ENCODE measurements at regions not wholly inside any gene's neighbourhood (a gene's known extent, or its start where the extent isn't known, plus 50 kb on each side); places are given as distances from the start of the nearest gene placed in this dataset.

DNA sequence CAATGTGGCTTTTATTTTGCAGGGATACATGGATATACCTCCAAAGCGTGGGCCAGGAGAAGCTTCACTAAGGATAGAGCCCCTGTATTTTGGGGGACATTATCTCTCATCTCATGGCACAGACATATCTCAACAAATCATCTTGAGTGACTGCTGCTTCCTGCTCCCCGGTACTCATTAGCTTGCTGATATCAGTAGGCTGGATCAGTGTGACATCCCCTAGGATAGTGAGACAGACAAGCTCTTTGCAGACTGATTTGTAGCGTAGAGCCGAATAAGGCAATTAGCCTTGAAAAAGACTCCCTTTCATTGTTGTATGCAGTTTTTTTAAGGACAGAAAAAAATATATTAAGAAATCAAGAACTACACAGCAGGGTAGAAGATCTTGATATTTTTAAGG lies 237.7 kb upstream of the CDH9 start:
- no peak overlapping the region for H3K9ac ChIP-seq (ENCODE audit: low read depth, low read length)

GRCh38 chr5:27275345-27275744 lies 237.0 kb upstream of the CDH9 start:
- Histone ChIP-seq H3K4me2 (ENCODE audit: insufficient read depth, low read length) (no peak overlapping the region), H3K36me3 (ENCODE audit: insufficient read depth, low read length) (no peaks in the 10 kb centered on the region), H3K27ac (ENCODE audit: low read length) (no peak overlapping the region), H3K9ac (ENCODE audit: low read depth, low read length) (no peak overlapping the region), H3K4me3 (ENCODE audit: low read depth in 1 of 2, low read length in 2 of 2) (no peak overlapping the region), H3K79me2 (ENCODE audit: insufficient read depth, low read length) (no peaks in the 10 kb centered on the region), H4K20me1 (ENCODE audit: insufficient read depth, low read length) (no peaks in the 10 kb centered on the region), H3K27me3 (ENCODE audit: insufficient read depth, low read length, poor library complexity) (no peaks in the 10 kb centered on the region), H3K9me3 (ENCODE audit: insufficient read depth, low read length, severe bottlenecking) (peaks cover 3% of the 10 kb centered on the region), H3K4me1 (ENCODE audit: insufficient read depth, low read length) (no peaks in the 10 kb centered on the region), H2AFZ (ENCODE audit: low read depth, low read length) (no peak overlapping the region)
- DNase-seq = no peak
- TF ChIP-seq, protein P1, sequence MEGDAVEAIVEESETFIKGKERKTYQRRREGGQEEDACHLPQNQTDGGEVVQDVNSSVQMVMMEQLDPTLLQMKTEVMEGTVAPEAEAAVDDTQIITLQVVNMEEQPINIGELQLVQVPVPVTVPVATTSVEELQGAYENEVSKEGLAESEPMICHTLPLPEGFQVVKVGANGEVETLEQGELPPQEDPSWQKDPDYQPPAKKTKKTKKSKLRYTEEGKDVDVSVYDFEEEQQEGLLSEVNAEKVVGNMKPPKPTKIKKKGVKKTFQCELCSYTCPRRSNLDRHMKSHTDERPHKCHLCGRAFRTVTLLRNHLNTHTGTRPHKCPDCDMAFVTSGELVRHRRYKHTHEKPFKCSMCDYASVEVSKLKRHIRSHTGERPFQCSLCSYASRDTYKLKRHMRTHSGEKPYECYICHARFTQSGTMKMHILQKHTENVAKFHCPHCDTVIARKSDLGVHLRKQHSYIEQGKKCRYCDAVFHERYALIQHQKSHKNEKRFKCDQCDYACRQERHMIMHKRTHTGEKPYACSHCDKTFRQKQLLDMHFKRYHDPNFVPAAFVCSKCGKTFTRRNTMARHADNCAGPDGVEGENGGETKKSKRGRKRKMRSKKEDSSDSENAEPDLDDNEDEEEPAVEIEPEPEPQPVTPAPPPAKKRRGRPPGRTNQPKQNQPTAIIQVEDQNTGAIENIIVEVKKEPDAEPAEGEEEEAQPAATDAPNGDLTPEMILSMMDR (IDR thresholded peaks at IDR 0.05; ENCODE audit: borderline replicate concordance, extremely low read depth, low read length, poor library complexity, severe bottlenecking) = no peak
- TF ChIP-seq EZH2 (IDR thresholded peaks at IDR 0.05; ENCODE audit: borderline replicate concordance, low read depth, low read length, severe bottlenecking) = no peak
- ATAC-seq (ENCODE audit: insufficient read depth, low read depth) = no peak

More for the DNA sequence above, 237.7 kb upstream of the CDH9 start:
- H3K4me3 ChIP-seq (ENCODE audit: low read depth in 1 of 2, low read length in 2 of 2) = no peak overlapping the region
- DNase-seq (no peak), ATAC-seq (ENCODE audit: insufficient read depth, low read depth) (no peak)
- H2AFZ ChIP-seq (ENCODE audit: low read depth, low read length) = no peak overlapping the region
- H3K36me3 ChIP-seq (ENCODE audit: insufficient read depth, low read length) = no peaks in the 10 kb centered on the region
- no peaks in the 10 kb centered on the region for H3K79me2 ChIP-seq (ENCODE audit: insufficient read depth, low read length)
- no peaks in the 10 kb centered on the region for H4K20me1 ChIP-seq (ENCODE audit: insufficient read depth, low read length)
- H3K9me3 ChIP-seq (ENCODE audit: insufficient read depth, low read length, severe bottlenecking) = peaks cover 3% of the 10 kb centered on the region
- H3K27me3 ChIP-seq (ENCODE audit: insufficient read depth, low read length, poor library complexity) = no peaks in the 10 kb centered on the region
- H3K4me2 ChIP-seq (ENCODE audit: insufficient read depth, low read length) = no peak overlapping the region
- no peaks in the 10 kb centered on the region for H3K4me1 ChIP-seq (ENCODE audit: insufficient read depth, low read length)
- H3K27ac ChIP-seq (ENCODE audit: low read length) = no peak overlapping the region
- TF ChIP-seq, protein P1 (IDR thresholded peaks at IDR 0.05; ENCODE audit: borderline replicate concordance, extremely low read depth, low read length, poor library complexity, severe bottlenecking) = no peak
- no peak for TF ChIP-seq EZH2 (IDR thresholded peaks at IDR 0.05; ENCODE audit: borderline replicate concordance, low read depth, low read length, severe bottlenecking)

DNA sequence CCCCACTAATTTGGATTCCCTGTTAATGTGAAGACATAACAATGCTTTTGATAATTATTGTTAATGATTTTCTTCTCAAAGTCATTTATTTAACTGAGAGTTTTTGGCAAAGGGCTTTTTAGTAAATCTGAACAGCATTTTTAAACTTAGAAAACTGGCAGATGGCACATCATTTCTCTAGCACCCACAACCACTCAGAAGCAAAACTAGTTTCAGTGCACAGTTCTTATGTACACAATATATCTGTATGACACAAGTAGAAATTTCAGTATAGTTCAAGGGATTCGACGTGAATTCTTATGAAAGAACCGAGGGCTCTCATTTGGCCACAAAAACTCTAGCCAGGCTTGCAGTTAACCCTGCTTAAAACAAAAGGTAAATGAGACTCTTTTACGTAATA lies 231.4 kb upstream of the CDH9 start:
- Histone ChIP-seq H3K4me2 (ENCODE audit: insufficient read depth, low read length) (no peak overlapping the region), H3K79me2 (ENCODE audit: insufficient read depth, low read length) (no peaks in the 10 kb centered on the region), H4K20me1 (ENCODE audit: insufficient read depth, low read length) (no peaks in the 10 kb centered on the region), H3K27me3 (ENCODE audit: insufficient read depth, low read length, poor library complexity) (no peaks in the 10 kb centered on the region), H3K36me3 (ENCODE audit: insufficient read depth, low read length) (no peaks in the 10 kb centered on the region), H3K4me3 (ENCODE audit: low read depth in 1 of 2, low read length in 2 of 2) (no peak overlapping the region), H3K9ac (ENCODE audit: low read depth, low read length) (no peak overlapping the region), H3K27ac (ENCODE audit: low read length) (no peak overlapping the region), H2AFZ (ENCODE audit: low read depth, low read length) (no peak overlapping the region), H3K4me1 (ENCODE audit: insufficient read depth, low read length) (no peaks in the 10 kb centered on the region), H3K9me3 (ENCODE audit: insufficient read depth, low read length, severe bottlenecking) (peaks cover 3% of the 10 kb centered on the region)
- TF ChIP-seq, protein P1 (IDR thresholded peaks at IDR 0.05; ENCODE audit: borderline replicate concordance, extremely low read depth, low read length, poor library complexity, severe bottlenecking) = no peak
- TF ChIP-seq EZH2 (IDR thresholded peaks at IDR 0.05; ENCODE audit: borderline replicate concordance, low read depth, low read length, severe bottlenecking) = no peak
- DNase-seq (no peak), ATAC-seq (ENCODE audit: insufficient read depth, low read depth) (no peak)

All from DND-41 (cell line).